ENCODE measurements at regions not wholly inside any gene's neighbourhood (a gene's known extent, or its start where the extent isn't known, plus 50 kb on each side); places are given as distances from the start of the nearest gene placed in this dataset.

DNA sequence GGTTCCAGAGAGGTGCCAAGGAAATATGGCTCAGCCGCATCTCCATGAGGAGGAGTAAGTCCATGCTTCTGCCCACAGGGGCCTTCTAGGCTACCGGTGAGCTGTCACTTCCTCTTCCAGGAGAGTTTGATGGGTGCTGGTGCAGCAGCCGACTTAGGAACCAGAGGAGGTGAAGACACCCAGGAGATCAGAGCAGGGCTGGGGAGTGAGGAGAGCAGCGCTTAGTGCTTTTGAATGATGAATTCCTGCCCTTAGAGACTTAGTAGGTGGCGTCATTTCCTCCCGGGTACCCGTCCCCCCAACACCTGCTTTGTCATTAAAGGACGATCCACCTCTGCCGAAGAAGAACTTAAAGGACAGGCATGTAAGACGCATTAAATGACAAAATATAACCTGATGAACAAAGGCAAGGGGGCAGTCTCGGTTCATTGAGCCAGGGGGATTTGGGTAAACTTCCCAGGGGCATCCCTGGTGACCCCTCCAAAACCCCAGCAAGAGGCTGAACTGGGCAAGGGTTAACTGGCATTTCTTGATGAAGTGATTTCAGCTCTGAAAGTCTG is 67.6 kb downstream of the HES1 start:
- H3K4me1 Mint-ChIP-seq (ENCODE audit: low read depth), result no peaks in the 10 kb centered on the region
- no peaks in the 10 kb centered on the region for H3K36me3 Mint-ChIP-seq (ENCODE audit: low read depth)
- peaks cover 39% of the 10 kb centered on the region for H3K27me3 Mint-ChIP-seq (ENCODE audit: insufficient read depth)
- DNase-seq, result no peak
- no peak overlapping the region for H3K27ac Mint-ChIP-seq
- H3K9me3 Mint-ChIP-seq, result no peaks in the 10 kb centered on the region
- H3K4me3 Mint-ChIP-seq, result no peak overlapping the region
- TF ChIP-seq, protein P1, sequence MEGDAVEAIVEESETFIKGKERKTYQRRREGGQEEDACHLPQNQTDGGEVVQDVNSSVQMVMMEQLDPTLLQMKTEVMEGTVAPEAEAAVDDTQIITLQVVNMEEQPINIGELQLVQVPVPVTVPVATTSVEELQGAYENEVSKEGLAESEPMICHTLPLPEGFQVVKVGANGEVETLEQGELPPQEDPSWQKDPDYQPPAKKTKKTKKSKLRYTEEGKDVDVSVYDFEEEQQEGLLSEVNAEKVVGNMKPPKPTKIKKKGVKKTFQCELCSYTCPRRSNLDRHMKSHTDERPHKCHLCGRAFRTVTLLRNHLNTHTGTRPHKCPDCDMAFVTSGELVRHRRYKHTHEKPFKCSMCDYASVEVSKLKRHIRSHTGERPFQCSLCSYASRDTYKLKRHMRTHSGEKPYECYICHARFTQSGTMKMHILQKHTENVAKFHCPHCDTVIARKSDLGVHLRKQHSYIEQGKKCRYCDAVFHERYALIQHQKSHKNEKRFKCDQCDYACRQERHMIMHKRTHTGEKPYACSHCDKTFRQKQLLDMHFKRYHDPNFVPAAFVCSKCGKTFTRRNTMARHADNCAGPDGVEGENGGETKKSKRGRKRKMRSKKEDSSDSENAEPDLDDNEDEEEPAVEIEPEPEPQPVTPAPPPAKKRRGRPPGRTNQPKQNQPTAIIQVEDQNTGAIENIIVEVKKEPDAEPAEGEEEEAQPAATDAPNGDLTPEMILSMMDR (IDR thresholded peaks at IDR 0.05), result no peak

DNA sequence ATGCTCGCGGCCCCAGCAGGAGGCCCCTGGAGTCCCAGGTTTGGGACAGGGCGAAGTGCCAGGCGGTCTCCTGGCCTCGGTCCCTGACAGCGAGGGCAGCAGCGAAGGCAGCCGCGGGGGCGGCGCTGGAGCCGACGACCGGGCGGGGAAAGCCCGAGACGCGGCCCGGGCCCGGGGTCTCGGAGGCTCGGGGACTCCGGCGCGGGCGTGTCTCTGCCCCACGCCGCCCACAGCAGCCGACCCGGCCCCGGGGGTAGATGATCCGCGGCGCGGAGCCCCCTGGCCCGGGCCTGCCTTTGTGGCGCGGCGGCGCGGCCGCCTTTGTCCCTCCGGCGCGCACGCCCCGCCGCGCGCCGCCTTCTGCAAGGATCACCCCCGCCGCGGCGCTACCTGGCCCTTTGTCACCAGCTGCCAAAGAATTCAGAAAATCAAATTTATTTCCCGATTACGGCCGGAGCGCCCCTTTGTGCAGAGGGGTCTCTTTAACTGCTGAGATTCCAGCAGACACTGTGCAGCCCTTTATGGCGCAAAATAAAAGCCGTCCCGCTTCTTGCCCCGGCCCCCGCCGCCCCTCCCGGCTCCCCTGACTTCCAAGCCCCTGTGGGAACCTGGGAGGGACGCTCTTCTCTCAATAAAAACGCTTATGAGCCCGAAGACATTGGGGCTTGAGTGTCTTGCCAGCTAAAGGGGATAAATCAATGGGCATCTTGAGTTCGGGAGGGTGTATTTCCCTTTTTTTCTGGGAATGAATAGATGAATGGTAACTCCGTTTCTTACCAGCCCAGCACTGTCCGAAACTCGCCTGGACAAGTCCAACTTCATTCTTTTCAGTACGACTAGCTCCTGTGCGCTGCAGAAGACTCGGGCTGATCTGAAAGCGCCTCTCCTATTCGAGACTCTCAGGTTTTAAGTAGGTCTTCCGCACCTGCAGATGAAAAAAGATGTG is 68.4 kb downstream of the HES1 start:
- H3K4me1 Mint-ChIP-seq (ENCODE audit: low read depth), result no peaks in the 10 kb centered on the region
- H3K4me3 Mint-ChIP-seq, result no peak overlapping the region
- H3K36me3 Mint-ChIP-seq (ENCODE audit: low read depth), result no peaks in the 10 kb centered on the region
- no peaks in the 10 kb centered on the region for H3K9me3 Mint-ChIP-seq
- peaks cover 36% of the 10 kb centered on the region for H3K27me3 Mint-ChIP-seq (ENCODE audit: insufficient read depth)
- no peak overlapping the region for H3K27ac Mint-ChIP-seq
- no peak for DNase-seq
- TF ChIP-seq, protein P1 (IDR thresholded peaks at IDR 0.05), result no peak

DNA sequence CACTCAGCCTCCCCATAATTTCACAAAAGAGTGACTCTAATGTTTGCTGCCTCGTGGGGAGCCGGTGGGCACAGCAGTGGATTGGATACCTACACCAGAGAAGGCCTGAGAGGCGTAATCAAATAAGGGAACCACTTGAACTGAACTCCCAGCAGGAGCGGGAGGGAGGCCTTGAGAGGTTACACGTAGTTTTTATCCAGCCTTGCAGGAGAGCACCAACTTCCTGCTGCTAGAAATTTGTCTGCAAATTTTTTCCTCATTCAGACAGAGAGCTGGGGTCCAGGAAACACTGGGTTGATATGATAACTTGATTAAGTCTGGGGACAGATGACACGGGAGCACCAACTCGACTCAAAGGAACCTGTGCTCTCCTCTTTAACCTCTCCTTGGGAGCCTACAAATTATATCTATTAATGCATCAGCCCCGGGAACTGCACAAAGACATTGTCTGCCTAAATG is 69.8 kb downstream of the HES1 start:
- TF ChIP-seq, protein P1 (IDR thresholded peaks at IDR 0.05), result no peak
- Mint-ChIP-seq H3K27ac (no peak overlapping the region), H3K4me1 (ENCODE audit: low read depth) (no peaks in the 10 kb centered on the region), H3K9me3 (no peaks in the 10 kb centered on the region), H3K36me3 (ENCODE audit: low read depth) (no peaks in the 10 kb centered on the region), H3K4me3 (no peak overlapping the region; the same call in 1 of the 2 replicates), H3K27me3 (ENCODE audit: insufficient read depth) (peaks cover 36% of the 10 kb centered on the region)
- no peak for DNase-seq

DNA sequence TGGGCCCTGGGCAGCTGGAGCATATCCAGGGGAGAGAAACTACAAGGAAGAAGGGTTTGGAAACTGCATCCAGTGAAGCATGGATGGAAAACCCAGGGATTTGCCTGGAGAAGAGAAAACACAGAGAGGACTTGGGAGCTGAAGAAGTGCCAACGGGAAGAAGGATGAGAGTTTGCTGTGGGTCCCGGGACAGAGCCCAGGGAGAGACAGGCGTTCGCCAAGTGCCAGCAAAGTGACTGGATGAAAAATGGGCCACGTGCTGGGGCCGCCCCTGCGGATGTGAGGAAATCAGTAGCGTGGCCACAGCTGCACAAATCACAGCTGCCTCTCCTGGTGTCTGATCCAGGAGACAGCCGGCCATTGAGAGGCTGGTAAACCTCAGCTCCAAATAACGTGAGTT is 70.4 kb downstream of the HES1 start:
- Mint-ChIP-seq H3K9me3 (no peaks in the 10 kb centered on the region), H3K4me3 (no peak overlapping the region; the same call in 1 of the 2 replicates), H3K27me3 (ENCODE audit: insufficient read depth) (peaks cover 33% of the 10 kb centered on the region), H3K4me1 (ENCODE audit: low read depth) (no peaks in the 10 kb centered on the region), H3K27ac (no peak overlapping the region), H3K36me3 (ENCODE audit: low read depth) (no peaks in the 10 kb centered on the region)
- TF ChIP-seq, protein P1 (IDR thresholded peaks at IDR 0.05), result no peak
- no peak for DNase-seq

DNA sequence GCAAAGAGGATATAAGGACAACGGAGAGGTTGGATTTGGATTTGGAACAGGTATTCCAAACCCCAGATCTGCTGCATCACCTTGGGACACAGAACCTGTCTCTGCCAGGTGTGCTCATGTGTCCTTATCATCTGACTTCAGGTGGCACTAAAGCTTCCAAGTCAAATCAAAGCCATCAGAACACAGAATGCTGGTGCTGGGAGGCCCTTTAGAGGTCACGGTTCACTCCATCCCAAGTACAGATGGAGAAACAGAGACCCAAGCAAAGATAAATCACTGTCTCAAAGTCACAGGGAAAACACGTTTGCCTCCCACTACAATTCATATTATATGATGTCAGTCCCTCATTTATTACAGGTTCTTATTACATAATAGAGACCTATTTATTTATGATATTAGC is 72.8 kb downstream of the HES1 start:
- H3K36me3 Mint-ChIP-seq (ENCODE audit: low read depth), result no peaks in the 10 kb centered on the region
- peaks cover 30% of the 10 kb centered on the region for H3K27me3 Mint-ChIP-seq (ENCODE audit: insufficient read depth)
- no peak overlapping the region for H3K4me3 Mint-ChIP-seq
- TF ChIP-seq, protein P1 (IDR thresholded peaks at IDR 0.05), result no peak
- H3K9me3 Mint-ChIP-seq, result no peaks in the 10 kb centered on the region
- no peaks in the 10 kb centered on the region for H3K4me1 Mint-ChIP-seq (ENCODE audit: low read depth)
- no peak overlapping the region for H3K27ac Mint-ChIP-seq
- DNase-seq, result no peak
